ACC112 (cell line): ENCODE measurements at regions not wholly inside any gene's neighbourhood (a gene's known extent, or its start where the extent isn't known, plus 50 kb on each side); places are given as distances from the start of the nearest gene placed in this dataset.
"Not testable (repeated sequence)": the region's sequence is repeated elsewhere in the genome, so short reads cannot be mapped to it uniquely, and the experiment has no call there.

Experiments used
- H2AFZ ChIP-seq: fragments of 200-600 bp; sonication (generic); one replicate; pipeline ENCODE4 v1.6.0; 2017; ENCODE audit warnings: antibody characterized with exemption, low read length; ENCODE audit not compliant: unreplicated experiment
- H3K27ac ChIP-seq: fragments of 200-600 bp; sonication (generic); 2 replicates; pipeline ENCODE4 v1.5.1; 2014; ENCODE audit warnings: low read depth, mild to moderate bottlenecking, antibody characterized with exemption, low read length, moderate library complexity
- H3K27me3 ChIP-seq: fragments of 200-600 bp; sonication (generic); 2 replicates; pipeline ENCODE4 v1.6.1; 2014; ENCODE audit warnings: mild to moderate bottlenecking, antibody characterized with exemption, low read length, moderate library complexity, mixed read lengths; ENCODE audit not compliant: insufficient read depth
- H3K36me3 ChIP-seq: fragments of 200-600 bp; sonication (generic); 2 replicates; pipeline ENCODE4 v1.6.1; 2016; ENCODE audit warnings: mild to moderate bottlenecking, antibody characterized with exemption, low read length, moderate library complexity, mixed read lengths; ENCODE audit not compliant: insufficient read depth
- H3K4me1 ChIP-seq: fragments of 200-600 bp; sonication (generic); one replicate; pipeline ENCODE4 v1.6.1; 2016; ENCODE audit warnings: low read length, mixed read lengths; ENCODE audit not compliant: insufficient read depth, unreplicated experiment, control insufficient read depth
- H3K4me3 ChIP-seq: fragments of 200-600 bp; sonication (generic); 2 replicates; pipeline ENCODE4 v1.5.1; 2014; ENCODE audit warnings: mild to moderate bottlenecking, low read depth, low read length
- H3K79me2 ChIP-seq: fragments of 200-600 bp; sonication (generic); one replicate; pipeline ENCODE4 v1.6.0; 2016; ENCODE audit warnings: low read length; ENCODE audit not compliant: control insufficient read depth, unreplicated experiment, insufficient read depth

DNA sequence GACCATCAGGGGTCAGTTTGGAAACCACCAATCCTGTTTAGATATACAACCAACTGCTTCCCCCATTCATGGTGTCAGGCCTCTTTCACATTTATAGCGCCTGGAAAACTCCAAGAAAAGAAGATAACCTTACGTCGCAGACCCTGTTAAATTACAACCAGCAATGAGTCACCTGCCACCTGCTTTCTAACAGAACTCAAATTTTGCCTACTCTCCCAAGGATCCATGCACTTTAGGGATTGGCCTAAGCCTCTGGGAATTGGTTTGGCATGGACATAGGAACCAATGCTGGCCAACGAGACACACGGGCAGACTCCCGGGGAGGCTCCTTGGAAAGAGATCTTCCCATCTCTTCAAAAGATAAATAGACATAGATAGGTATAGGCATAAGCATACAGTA lies 87.0 kb downstream of the FEM1C start:
- Histone ChIP-seq H3K36me3 (no peaks in the 10 kb centered on the region), H2AFZ (no peak overlapping the region), H3K4me1 (peaks cover 98% of the 10 kb centered on the region), H3K27me3 (no peaks in the 10 kb centered on the region), H3K27ac (0 out of 2 replicates have a peak overlapping the region, but pooled peaks have one; percentile 98), H3K4me3 (no peak overlapping the region), H3K79me2 (no peaks in the 10 kb centered on the region)

DNA sequence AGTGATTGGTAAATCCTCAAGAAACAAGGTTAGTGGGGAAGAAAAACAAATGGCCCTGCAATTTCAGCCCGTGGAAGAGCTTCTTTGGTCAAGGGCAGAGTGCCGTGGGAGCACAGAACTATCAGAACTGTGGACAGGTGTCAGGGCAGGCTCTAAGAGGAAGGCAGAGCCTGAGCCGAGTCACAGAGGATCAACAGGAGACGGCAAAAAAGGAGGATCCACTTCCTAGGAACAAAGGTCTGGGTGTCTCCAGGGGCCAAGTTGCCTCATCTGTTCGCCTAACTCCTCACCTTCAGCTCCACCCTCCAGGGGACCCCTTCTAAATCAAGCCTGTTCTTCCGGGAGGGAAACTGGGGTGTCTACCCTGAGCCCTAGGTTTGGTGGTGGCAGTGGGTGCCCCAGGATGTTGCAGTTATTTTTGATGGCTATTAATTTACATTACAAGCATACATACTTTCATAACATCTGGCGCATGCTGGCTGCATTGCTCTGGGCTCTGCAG lies 88.0 kb downstream of the FEM1C start:
- Histone ChIP-seq H3K27me3 (no peaks in the 10 kb centered on the region), H3K4me3 (no peak overlapping the region), H3K79me2 (no peaks in the 10 kb centered on the region), H3K36me3 (no peaks in the 10 kb centered on the region), H2AFZ (no peak overlapping the region), H3K27ac (peak overlapping the region; percentile 98), H3K4me1 (peaks cover 98% of the 10 kb centered on the region)

DNA sequence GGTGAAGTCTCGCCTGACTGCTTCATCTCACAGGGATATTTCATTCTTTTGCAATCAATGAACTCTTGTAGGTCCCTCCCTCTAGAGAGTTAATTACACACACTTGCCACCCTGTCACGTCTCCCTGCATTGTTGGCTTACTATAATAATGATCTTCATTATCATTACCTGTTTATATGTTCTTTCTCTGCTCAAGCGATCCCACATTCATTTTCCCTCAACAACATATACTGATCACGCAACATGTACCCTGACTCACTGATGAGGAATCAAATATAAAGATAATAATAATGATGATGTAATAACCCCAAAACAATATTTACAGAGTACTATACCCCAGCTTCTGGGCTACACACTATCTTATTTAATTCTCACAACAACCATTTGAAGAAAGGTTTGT lies 88.5 kb downstream of the FEM1C start:
- H3K36me3 ChIP-seq = no peaks in the 10 kb centered on the region
- no peaks in the 10 kb centered on the region for H3K27me3 ChIP-seq
- no peak overlapping the region for H3K4me3 ChIP-seq
- H3K27ac ChIP-seq = peak overlapping the region; percentile 98
- H3K79me2 ChIP-seq = no peaks in the 10 kb centered on the region
- peaks cover 98% of the 10 kb centered on the region for H3K4me1 ChIP-seq
- no peak overlapping the region for H2AFZ ChIP-seq

DNA sequence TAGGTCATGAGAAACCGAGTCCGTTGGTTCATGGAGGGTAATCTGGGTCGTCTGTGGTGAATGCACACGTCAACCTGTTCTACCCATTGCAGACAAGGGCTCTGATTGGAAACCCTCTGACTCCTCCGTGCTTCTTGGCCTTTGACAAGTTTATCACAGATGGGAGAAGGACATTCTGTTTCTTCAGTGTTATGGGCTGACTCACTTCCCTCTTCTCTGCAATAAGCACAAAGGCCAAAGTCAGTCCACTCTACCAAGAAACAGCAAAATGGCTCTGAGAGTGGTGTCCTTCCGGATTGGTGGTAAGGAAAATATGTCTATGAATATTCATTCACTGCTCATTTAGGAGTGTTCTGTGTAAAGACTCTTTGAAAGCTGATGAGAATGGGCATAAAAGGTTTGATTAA lies 89.3 kb downstream of the FEM1C start:
- Histone ChIP-seq H3K79me2 (no peaks in the 10 kb centered on the region), H3K27ac (peak overlapping the region; percentile 98), H3K36me3 (no peaks in the 10 kb centered on the region), H3K4me3 (peak overlapping the region; percentile 32; the same call in 1 of the 2 replicates), H3K27me3 (no peaks in the 10 kb centered on the region), H2AFZ (peak overlapping the region; percentile 66), H3K4me1 (peaks cover 97% of the 10 kb centered on the region)

DNA sequence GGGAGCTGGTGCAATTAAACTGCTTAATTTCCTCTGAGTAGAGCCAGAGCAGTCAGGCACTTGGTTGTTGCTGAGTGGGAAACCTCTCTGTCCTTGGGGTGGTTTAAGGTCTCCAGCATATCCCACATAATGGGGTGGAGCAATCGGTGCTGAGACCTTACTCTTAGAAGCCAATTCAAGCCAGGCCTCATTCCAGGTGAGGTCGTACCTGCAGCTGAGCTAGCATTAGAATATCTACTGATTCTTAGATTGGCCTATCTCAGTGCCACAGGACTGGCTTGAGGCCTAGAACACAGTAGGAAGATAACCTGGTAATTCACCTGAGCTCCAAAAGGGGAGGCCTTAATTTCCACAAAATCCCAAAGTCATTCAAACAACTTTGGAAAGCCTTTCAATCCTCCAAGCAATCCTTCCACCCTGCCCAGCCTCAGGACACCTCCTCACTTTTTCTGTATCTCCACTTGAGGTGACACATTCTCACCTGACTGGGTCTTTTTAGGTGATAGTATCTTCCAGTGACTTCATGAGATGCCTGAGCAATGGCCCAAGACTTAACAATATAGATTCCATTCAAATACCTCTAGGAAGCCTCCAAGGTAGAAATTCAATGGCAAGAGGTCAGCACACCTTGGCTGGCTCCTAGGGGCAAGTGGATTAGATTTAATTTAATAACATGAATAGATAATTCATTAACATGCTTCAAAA lies 91.0 kb downstream of the FEM1C start:
- Histone ChIP-seq H3K27ac (peak overlapping the region; percentile 98), H3K36me3 (no peaks in the 10 kb centered on the region), H3K4me1 (peaks cover 89% of the 10 kb centered on the region), H3K79me2 (no peaks in the 10 kb centered on the region), H2AFZ (no peak overlapping the region), H3K4me3 (no peak overlapping the region), H3K27me3 (no peaks in the 10 kb centered on the region)

DNA sequence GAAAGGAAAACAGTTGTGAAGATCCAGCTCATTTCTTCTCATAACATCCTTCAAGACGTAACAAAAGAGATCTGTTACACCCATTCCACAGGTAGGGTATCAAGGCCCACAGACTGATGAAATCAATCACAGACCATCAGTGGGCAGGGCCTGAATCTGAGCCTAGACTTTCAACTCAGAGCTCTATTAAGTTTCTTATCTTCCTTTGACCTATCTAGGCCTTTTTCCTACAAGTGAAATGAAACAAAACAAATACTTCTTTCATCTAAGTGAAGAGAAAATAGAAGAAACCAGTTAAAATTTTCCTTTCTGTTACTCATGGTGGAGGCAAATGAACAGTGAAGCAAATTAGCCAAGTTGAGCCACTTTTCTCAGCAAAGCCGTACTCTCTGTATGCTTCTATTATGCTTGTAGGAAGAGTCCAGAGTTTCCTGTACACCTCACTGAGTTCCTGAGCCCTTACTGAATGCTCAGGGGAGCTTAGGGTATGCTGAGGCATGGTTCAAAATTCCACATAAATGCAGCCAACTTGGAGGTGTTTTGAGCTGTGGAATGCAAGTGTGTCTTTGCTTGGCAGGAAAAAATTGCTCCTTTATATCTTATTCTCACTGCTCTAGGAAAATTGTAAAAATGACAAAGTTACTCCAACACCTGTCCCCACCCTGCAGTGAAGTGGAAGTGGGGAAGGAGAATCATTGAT lies 91.9 kb downstream of the FEM1C start:
- Histone ChIP-seq H3K27me3 (no peaks in the 10 kb centered on the region), H3K36me3 (no peaks in the 10 kb centered on the region), H2AFZ (peak overlapping the region; percentile 48), H3K79me2 (no peaks in the 10 kb centered on the region), H3K27ac (peak overlapping the region; percentile 98), H3K4me1 (peaks cover 80% of the 10 kb centered on the region), H3K4me3 (no peak overlapping the region)

DNA sequence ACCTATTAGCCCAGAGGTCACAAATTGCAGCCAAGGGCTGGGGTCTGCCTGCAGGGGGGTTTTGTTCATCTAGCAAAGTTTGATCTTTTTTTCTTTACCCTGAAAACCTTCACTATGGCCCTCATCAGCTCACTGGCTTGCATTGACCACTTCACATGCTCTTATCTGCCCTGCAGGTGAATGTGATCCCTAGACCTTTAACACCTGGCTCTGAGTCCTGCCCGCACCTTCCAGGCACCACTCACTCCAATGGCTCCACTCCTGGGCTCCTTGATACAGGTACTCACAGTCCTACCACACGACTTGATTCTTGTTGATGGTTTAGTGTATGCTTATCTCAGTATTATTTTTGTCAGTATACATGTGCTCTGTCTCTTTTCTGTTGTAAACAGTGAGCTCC lies 92.5 kb downstream of the FEM1C start:
- Histone ChIP-seq H3K4me1 (peaks cover 75% of the 10 kb centered on the region), H3K79me2 (no peaks in the 10 kb centered on the region), H3K27ac (peak overlapping the region; percentile 98), H3K4me3 (no peak overlapping the region), H3K27me3 (no peaks in the 10 kb centered on the region), H3K36me3 (no peaks in the 10 kb centered on the region), H2AFZ (peak overlapping the region; percentile 48)

DNA sequence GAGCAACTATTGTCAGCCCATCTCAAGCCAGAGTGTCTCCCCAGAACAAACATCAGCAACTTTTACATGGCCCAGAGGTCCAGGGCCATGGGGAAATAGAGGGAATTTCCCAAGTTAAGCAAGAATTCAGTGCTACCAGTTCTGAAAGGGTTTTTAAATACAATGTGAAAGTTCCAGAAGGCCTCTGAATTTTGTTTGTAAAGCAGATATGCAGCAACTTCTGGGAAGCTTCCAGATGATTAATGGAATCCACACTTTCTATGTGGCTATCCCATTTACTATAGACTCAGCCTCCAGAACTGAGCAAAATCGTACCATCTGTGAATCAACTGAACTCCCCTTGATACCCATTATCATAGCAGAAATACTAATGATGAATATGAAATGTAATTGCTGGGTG lies 93.8 kb downstream of the FEM1C start:
- Histone ChIP-seq H3K4me1 (peaks cover 61% of the 10 kb centered on the region), H3K27ac (peak overlapping the region; percentile 98), H2AFZ (peak overlapping the region; percentile 17)

DNA sequence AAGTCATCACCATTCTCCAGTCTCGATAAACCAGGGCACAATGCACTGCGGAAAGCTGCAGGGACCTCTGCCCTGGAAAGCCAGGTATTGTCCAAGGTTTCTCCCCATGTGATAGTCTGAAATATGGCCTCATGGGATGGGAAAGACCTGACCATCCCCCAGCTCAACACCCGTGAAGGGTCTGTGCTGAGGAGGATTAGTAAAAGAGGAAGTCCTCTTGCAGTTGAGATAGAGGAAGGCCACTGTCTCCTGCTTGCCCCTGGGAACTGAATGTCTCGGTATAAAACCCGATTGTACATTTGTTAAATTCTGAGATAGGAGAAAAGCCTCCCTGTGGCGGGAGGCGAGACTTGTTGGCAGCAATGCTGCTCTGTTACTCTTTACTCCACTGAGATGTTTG lies 95.9 kb downstream of the FEM1C start:
- not testable (repeated sequence) for H3K36me3 ChIP-seq, H3K79me2 ChIP-seq, H3K27ac ChIP-seq, H3K27me3 ChIP-seq, H2AFZ ChIP-seq, H3K4me3 ChIP-seq
- H3K4me1 ChIP-seq = peaks cover 41% of the 10 kb centered on the region

More for the DNA sequence above, 93.8 kb downstream of the FEM1C start:
- no peaks in the 10 kb centered on the region for H3K36me3 ChIP-seq
- no peaks in the 10 kb centered on the region for H3K27me3 ChIP-seq
- H3K4me3 ChIP-seq = no peak overlapping the region
- H3K79me2 ChIP-seq = no peaks in the 10 kb centered on the region

DNA sequence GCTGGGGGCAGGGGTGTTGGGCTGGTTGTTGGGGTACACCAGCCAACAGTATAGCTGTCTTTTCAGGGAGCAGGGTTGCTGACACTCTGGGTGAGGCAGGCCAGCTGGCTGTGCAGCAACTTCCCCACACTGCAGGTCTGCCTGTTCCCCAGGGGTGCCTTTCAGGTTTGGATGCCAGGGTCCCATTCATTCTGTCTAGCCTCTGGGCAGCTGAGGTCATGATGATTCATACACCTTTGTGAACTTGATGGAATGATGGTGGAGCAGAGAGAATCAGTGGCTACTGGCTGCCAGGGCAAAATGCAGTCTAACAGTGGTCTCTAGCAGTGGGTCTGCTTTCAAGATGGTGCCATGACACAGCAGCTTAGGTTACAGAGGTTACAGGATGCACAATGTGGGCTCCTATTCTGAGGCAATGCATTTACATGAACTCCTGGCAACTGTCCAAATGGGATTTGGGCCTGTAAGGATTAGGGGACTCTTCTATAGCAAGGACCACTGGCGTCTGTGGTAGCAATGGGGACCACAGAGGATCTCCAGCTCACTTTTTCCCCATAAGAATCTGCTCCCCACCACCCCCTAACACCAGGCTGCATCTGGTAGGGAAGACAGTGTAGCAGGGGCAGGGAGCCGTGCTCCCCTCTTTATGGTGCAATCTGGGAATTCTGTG lies 103.7 kb downstream of the FEM1C start:
- H3K4me1 ChIP-seq = peaks cover 13% of the 10 kb centered on the region
- H2AFZ ChIP-seq = no peak overlapping the region
- H3K27ac ChIP-seq = no peak overlapping the region
- H3K36me3 ChIP-seq = peaks cover 10% of the 10 kb centered on the region; the same call in 1 of the 2 replicates
- no peaks in the 10 kb centered on the region for H3K79me2 ChIP-seq
- H3K4me3 ChIP-seq = no peak overlapping the region
- H3K27me3 ChIP-seq = no peaks in the 10 kb centered on the region
